SK-N-SH (cell line): ENCODE measurements at regions not wholly inside any gene's neighbourhood (a gene's known extent, or its start where the extent isn't known, plus 50 kb on each side); places are given as distances from the start of the nearest gene placed in this dataset.

ENCODE experiments used
- CHD2 ChIP-seq: fragments of 150-350 bp; IDR thresholded peaks from 2 replicates; pipeline ENCODE4 v1.6.1; 2018; ENCODE audit warnings: low read length; ENCODE audit not compliant: partially characterized antibody
- CTCF ChIP-seq: fragments of 200-600 bp; sonication (generic); IDR thresholded peaks from 2 replicates; pipeline ENCODE4 v1.6.1; 2017; ENCODE audit warnings: antibody characterized with exemption, mild to moderate bottlenecking, moderate library complexity
- EP300 ChIP-seq, 2 experiments: IDR thresholded peaks; 2 replicates each; pipeline versions ENCODE4 v1.4.0 to v1.6.1; 2012; ENCODE audit warnings: borderline replicate concordance in 1 of 2, low read depth in 1 of 2, low read length in 1 of 2
- EZH2phosphoT487 ChIP-seq: fragments of 200-600 bp; sonication (generic); IDR thresholded peaks from 2 replicates; pipeline ENCODE4 v1.6.1; 2017; ENCODE audit warnings: low read depth, mixed run types, mild to moderate bottlenecking, antibody characterized with exemption, moderate library complexity, borderline replicate concordance
- MAX ChIP-seq: IDR thresholded peaks from 2 replicates; pipeline ENCODE4 v1.4.0; 2012; ENCODE audit warnings: low read depth
- PBX3 ChIP-seq: IDR thresholded peaks from 2 replicates; pipeline ENCODE4; 2012
- RCOR1 ChIP-seq: fragments of 150-350 bp; IDR thresholded peaks from 2 replicates; pipeline ENCODE4 v1.6.1; 2017; ENCODE audit warnings: antibody characterized with exemption, low read length
- RFX5 ChIP-seq: IDR thresholded peaks from 2 replicates; pipeline ENCODE4 v1.6.1; 2012; ENCODE audit warnings: mild to moderate bottlenecking, improper control_type of control experiment, low read length
- SIN3A ChIP-seq: IDR thresholded peaks from 2 replicates; pipeline ENCODE4 v1.6.1; 2012; ENCODE audit warnings: low read depth, mild to moderate bottlenecking, low read length, moderate library complexity, borderline replicate concordance
- SMC3 ChIP-seq: IDR thresholded peaks from 2 replicates; pipeline ENCODE4 v1.6.1; 2012; ENCODE audit warnings: low read depth, low read length, improper control_type of control experiment
- TAF1 ChIP-seq: IDR thresholded peaks from 2 replicates; pipeline ENCODE4 v1.6.1; 2012; ENCODE audit warnings: low read depth, mild to moderate bottlenecking, low read length, moderate library complexity, borderline replicate concordance
- USF1 ChIP-seq: IDR thresholded peaks from 2 replicates; pipeline ENCODE4 v1.4.0; 2012; ENCODE audit warnings: low read depth, borderline replicate concordance
- YY1 ChIP-seq: IDR thresholded peaks from 2 replicates; pipeline ENCODE4 v1.4.0; 2012; ENCODE audit warnings: low read depth, mild to moderate bottlenecking
- ZBTB33 ChIP-seq: IDR thresholded peaks from 2 replicates; pipeline ENCODE4 v1.4.0; 2012; ENCODE audit warnings: low read depth, borderline replicate concordance

GRCh38 chr12:91978143-91978542 lies 167.5 kb downstream of the BTG1 start:
- TF ChIP-seq CTCF (no peak), YY1 (no peak), SMC3 (no peak), RFX5 (no peak), ZBTB33 (no peak), CHD2 (no peak), MAX (no peak), TAF1 (no peak), USF1 (no peak), EZH2phosphoT487 (no peak), RCOR1 (no peak), PBX3 (no peak), EP300 (IDR thresholded peaks at IDR 0.05; ENCODE audit: borderline replicate concordance in 1 of 2, low read depth in 1 of 2, low read length in 1 of 2) (no peak), SIN3A (no peak)
